SU-DHL-6 (cell line): ENCODE measurements at regions not wholly inside any gene's neighbourhood (a gene's known extent, or its start where the extent isn't known, plus 50 kb on each side); places are given as distances from the start of the nearest gene placed in this dataset.

ENCODE experiments used
- H2AFZ ChIP-seq: fragments of 200-600 bp; sonication (generic); 2 replicates; pipeline ENCODE4 v1.6.1; 2014; ENCODE audit warnings: low read depth, mild to moderate bottlenecking, moderate library complexity, mixed read lengths, antibody characterized with exemption, low read length; ENCODE audit not compliant: severe bottlenecking
- H3F3A ChIP-seq: fragments of 200-600 bp; shearing (Covaris generic); 2 replicates; pipeline ENCODE4 v1.6.0; 2016; ENCODE audit warnings: antibody characterized with exemption, mild to moderate bottlenecking; ENCODE audit not compliant: insufficient read depth
- H3K27ac ChIP-seq: fragments of 200-600 bp; sonication (generic); 2 replicates; pipeline ENCODE4 v1.5.1; 2016; ENCODE audit warnings: low read depth, mild to moderate bottlenecking, low read length, moderate library complexity, mixed read lengths
- H3K27me3 ChIP-seq: fragments of 200-600 bp; sonication (generic), shearing (Covaris generic); 2 replicates; pipeline ENCODE4 v1.6.0; 2014; ENCODE audit warnings: mild to moderate bottlenecking, low read length
- H3K36me3 ChIP-seq: fragments of 200-600 bp; sonication (generic); 2 replicates; pipeline ENCODE4 v1.6.1; 2014; ENCODE audit warnings: mild to moderate bottlenecking, low read length, mixed read lengths
- H3K4me2 ChIP-seq: fragments of 300-600, 200-600 bp; shearing (Covaris generic), sonication (generic); 2 replicates; pipeline ENCODE4 v1.6.0; 2014; ENCODE audit warnings: low read length, low read depth, mild to moderate bottlenecking; ENCODE audit not compliant: poor library complexity, severe bottlenecking
- H3K4me3 ChIP-seq: fragments of 200-600 bp; sonication (generic); 2 replicates; pipeline ENCODE4 v1.5.1; 2014; ENCODE audit warnings: antibody characterized with exemption, low read length, mild to moderate bottlenecking, mixed read lengths; ENCODE audit not compliant: insufficient read depth, poor library complexity, severe bottlenecking
- H3K79me2 ChIP-seq: fragments of 200-600 bp; sonication (generic); 2 replicates; pipeline ENCODE4 v1.6.1; 2014; ENCODE audit warnings: mild to moderate bottlenecking, low read length, moderate library complexity; ENCODE audit not compliant: insufficient read depth
- H3K9ac ChIP-seq: fragments of 200-600 bp; sonication (generic); 2 replicates; pipeline ENCODE4 v1.7.0; 2014; ENCODE audit warnings: mild to moderate bottlenecking, low read length
- H3K9me2 ChIP-seq: fragments of 200-600 bp; sonication (generic); replicated peaks from 2 replicates; pipeline ENCODE4 v1.6.1; 2014; ENCODE audit warnings: low read length; ENCODE audit not compliant: insufficient read depth
- H3K9me3 ChIP-seq: fragments of 200-600 bp; sonication (generic); 2 replicates; pipeline ENCODE4 v1.6.1; 2014; ENCODE audit warnings: low read length, mixed read lengths; ENCODE audit not compliant: insufficient read depth
- H4K20me1 ChIP-seq: fragments of 200-600 bp; sonication (generic); 2 replicates; pipeline ENCODE4 v1.6.1; 2014; ENCODE audit warnings: low read depth, mild to moderate bottlenecking, antibody characterized with exemption, low read length, moderate library complexity, mixed read lengths
- EZH2phosphoT487 ChIP-seq: fragments of 200-600 bp; sonication (generic), shearing (Covaris generic); conservative IDR thresholded peaks from 2 replicates; pipeline ENCODE4 v1.6.1; 2018; ENCODE audit warnings: mild to moderate bottlenecking, antibody characterized with exemption, low read length, moderate library complexity, mixed read lengths
- TF ChIP-seq, protein P1 (sequence below): fragments of 200-600 bp; sonication (generic); IDR thresholded peaks from one replicate; pipeline ENCODE4 v1.5.1; 2017; ENCODE audit warnings: antibody characterized with exemption, mild to moderate bottlenecking, low read length, moderate library complexity; ENCODE audit not compliant: insufficient read depth, poor library complexity, severe bottlenecking

DNA sequence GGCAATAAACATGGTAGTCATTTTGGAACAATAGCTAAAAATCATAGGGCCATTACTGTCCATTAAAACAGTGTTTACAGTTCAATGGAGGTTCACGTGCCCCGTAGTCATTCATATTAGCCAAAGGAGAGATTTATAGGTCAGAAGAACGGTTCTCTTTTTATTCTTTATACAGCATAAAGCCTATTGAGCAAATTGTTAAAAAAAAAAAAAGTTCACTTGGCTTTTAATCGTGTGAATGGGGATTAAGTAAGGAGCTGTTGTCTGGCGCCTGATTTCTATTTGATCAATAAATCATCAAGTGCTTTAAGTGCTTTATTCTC, 69.1 kb upstream of the TBCA start:
- H3K4me3 ChIP-seq: no peak overlapping the region
- TF ChIP-seq, protein P1, sequence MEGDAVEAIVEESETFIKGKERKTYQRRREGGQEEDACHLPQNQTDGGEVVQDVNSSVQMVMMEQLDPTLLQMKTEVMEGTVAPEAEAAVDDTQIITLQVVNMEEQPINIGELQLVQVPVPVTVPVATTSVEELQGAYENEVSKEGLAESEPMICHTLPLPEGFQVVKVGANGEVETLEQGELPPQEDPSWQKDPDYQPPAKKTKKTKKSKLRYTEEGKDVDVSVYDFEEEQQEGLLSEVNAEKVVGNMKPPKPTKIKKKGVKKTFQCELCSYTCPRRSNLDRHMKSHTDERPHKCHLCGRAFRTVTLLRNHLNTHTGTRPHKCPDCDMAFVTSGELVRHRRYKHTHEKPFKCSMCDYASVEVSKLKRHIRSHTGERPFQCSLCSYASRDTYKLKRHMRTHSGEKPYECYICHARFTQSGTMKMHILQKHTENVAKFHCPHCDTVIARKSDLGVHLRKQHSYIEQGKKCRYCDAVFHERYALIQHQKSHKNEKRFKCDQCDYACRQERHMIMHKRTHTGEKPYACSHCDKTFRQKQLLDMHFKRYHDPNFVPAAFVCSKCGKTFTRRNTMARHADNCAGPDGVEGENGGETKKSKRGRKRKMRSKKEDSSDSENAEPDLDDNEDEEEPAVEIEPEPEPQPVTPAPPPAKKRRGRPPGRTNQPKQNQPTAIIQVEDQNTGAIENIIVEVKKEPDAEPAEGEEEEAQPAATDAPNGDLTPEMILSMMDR: no peak
- no peak for TF ChIP-seq EZH2phosphoT487
- no peaks in the 10 kb centered on the region for H4K20me1 ChIP-seq
- no peaks in the 10 kb centered on the region for H3K27me3 ChIP-seq
- H2AFZ ChIP-seq: no peak overlapping the region
- no peak overlapping the region for H3K4me2 ChIP-seq
- H3K79me2 ChIP-seq: no peaks in the 10 kb centered on the region
- no peaks in the 10 kb centered on the region for H3K9me3 ChIP-seq
- no peaks in the 10 kb centered on the region for H3K9me2 ChIP-seq
- no peak overlapping the region for H3K27ac ChIP-seq
- H3F3A ChIP-seq: no peaks in the 10 kb centered on the region
- H3K36me3 ChIP-seq: no peaks in the 10 kb centered on the region
- H3K9ac ChIP-seq: no peak overlapping the region

DNA sequence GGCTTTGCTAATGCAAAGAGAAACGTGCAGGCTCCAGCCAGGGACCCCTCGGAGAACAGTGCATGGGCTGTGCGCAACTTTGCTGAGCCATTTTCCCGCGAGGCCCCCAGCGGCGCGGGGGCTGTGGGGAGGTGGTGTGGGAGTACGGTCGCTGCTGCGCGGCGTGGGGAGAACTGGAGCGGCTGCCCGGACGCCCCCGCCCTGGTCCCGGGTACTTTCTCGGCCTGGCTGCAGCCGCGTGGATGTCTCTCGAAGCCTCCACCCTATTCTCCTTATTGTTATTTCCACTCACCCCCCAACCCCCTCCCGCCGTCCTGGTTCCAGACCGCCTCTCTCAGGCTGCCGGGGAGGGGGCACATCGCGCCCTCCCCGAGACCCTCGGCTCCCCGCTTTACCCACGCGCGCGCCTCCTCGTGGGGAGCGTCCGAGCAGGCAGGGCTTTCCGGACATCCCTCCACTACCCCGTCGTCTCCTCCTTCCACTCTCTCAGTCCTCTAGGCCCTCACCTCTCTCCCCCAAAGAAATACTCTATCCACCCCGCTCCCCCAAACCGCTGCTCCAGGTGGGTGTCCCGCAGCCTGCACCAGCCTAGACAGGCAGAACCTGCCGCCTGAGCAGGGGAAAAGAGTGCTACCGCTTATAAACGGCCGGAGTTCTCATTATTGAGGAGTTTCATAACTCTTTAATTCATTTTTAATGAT, 68.6 kb upstream of the TBCA start:
- H3K9me2 ChIP-seq: no peaks in the 10 kb centered on the region
- TF ChIP-seq, protein P1: no peak
- no peak for TF ChIP-seq EZH2phosphoT487
- no peaks in the 10 kb centered on the region for H3K9me3 ChIP-seq
- no peak overlapping the region for H3K4me2 ChIP-seq
- no peak overlapping the region for H3K27ac ChIP-seq
- no peaks in the 10 kb centered on the region for H3K79me2 ChIP-seq
- no peaks in the 10 kb centered on the region for H3F3A ChIP-seq
- H3K27me3 ChIP-seq: no peaks in the 10 kb centered on the region
- H3K4me3 ChIP-seq: no peak overlapping the region
- no peak overlapping the region for H3K9ac ChIP-seq
- no peak overlapping the region for H2AFZ ChIP-seq
- H3K36me3 ChIP-seq: no peaks in the 10 kb centered on the region
- H4K20me1 ChIP-seq: no peaks in the 10 kb centered on the region

DNA sequence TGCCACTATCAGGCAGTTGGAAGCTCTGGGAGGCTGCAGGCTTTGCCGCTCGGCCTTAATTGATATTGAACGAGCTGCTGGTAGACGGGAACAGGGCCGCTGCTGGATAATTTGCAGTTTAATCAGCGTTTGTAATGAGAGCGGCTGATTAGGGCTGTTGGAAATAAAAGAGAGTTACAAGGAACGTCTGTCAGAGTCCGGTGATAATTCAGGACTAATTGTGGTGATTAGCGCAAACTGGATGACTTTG, 68.2 kb upstream of the TBCA start:
- Histone ChIP-seq H3K36me3 (no peaks in the 10 kb centered on the region), H3K4me2 (no peak overlapping the region), H3K79me2 (no peaks in the 10 kb centered on the region), H3K4me3 (no peak overlapping the region), H3K9ac (no peak overlapping the region), H2AFZ (no peak overlapping the region), H3K9me3 (no peaks in the 10 kb centered on the region), H3F3A (no peaks in the 10 kb centered on the region), H3K27me3 (no peaks in the 10 kb centered on the region), H4K20me1 (no peaks in the 10 kb centered on the region), H3K27ac (no peak overlapping the region), H3K9me2 (no peaks in the 10 kb centered on the region)
- no peak for TF ChIP-seq EZH2phosphoT487
- TF ChIP-seq, protein P1: no peak
